Occipital lobe (tissue), 1 donor: ENCODE measurements at regions not wholly inside any gene's neighbourhood (a gene's known extent, or its start where the extent isn't known, plus 50 kb on each side); places are given as distances from the start of the nearest gene placed in this dataset.

Experiments
- DNase-seq: peaks from one replicate; lab custom pipeline; 2025; lab: John Stamatoyannopoulos, UW

GRCh38 chr4:58688568-58688967 lies 1578.4 kb upstream of the IGFBP7 start:
- DNase-seq, result no peak

GRCh38 chr4:58679886-58680285 lies 1569.7 kb upstream of the IGFBP7 start:
- DNase-seq, result no peak

GRCh38 chr4:58679051-58679450 lies 1568.9 kb upstream of the IGFBP7 start:
- no peak for DNase-seq

GRCh38 chr4:58669783-58670182 lies 1559.6 kb upstream of the IGFBP7 start:
- no peak for DNase-seq

- no peak for DNase-seq
These were observed 1555.5 kb upstream of the IGFBP7 start for GRCh38 chr4:58665649-58666048.

GRCh38 chr4:58658701-58659100 lies 1548.5 kb upstream of the IGFBP7 start:
- DNase-seq, result no peak

- DNase-seq, result no peak
These were observed 1543.1 kb upstream of the IGFBP7 start for GRCh38 chr4:58653251-58653650.

- no peak for DNase-seq
These were observed 1539.0 kb upstream of the IGFBP7 start for GRCh38 chr4:58649226-58649625.

GRCh38 chr4:58646126-58646525 lies 1535.9 kb upstream of the IGFBP7 start:
- no peak for DNase-seq

- no peak for DNase-seq
These were observed 1534.4 kb upstream of the IGFBP7 start for GRCh38 chr4:58644549-58644948.

- no peak for DNase-seq
These were observed 1526.2 kb upstream of the IGFBP7 start for GRCh38 chr4:58636381-58636780.

- no peak for DNase-seq
These were observed 1507.0 kb upstream of the IGFBP7 start for GRCh38 chr4:58617226-58617625.

GRCh38 chr4:58611012-58611411 lies 1500.8 kb upstream of the IGFBP7 start:
- no peak for DNase-seq

GRCh38 chr4:58606303-58606702 lies 1496.1 kb upstream of the IGFBP7 start:
- no peak for DNase-seq

- no peak for DNase-seq
These were observed 1493.8 kb upstream of the IGFBP7 start for GRCh38 chr4:58603951-58604350.

- DNase-seq, result no peak
These were observed 1492.7 kb upstream of the IGFBP7 start for GRCh38 chr4:58602731-58603359.

GRCh38 chr4:58602022-58602421 lies 1491.8 kb upstream of the IGFBP7 start:
- DNase-seq, result no peak

GRCh38 chr4:58600290-58600689 lies 1490.1 kb upstream of the IGFBP7 start:
- no peak for DNase-seq

GRCh38 chr4:58590722-58591121 lies 1480.5 kb upstream of the IGFBP7 start:
- DNase-seq, result no peak

GRCh38 chr4:58587856-58588255 lies 1477.7 kb upstream of the IGFBP7 start:
- no peak for DNase-seq

- no peak for DNase-seq
These were observed 1456.1 kb upstream of the IGFBP7 start for GRCh38 chr4:58566260-58566659.

GRCh38 chr4:58564695-58565475 lies 1454.7 kb upstream of the IGFBP7 start:
- no peak for DNase-seq

GRCh38 chr4:58561170-58561569 lies 1451.0 kb upstream of the IGFBP7 start:
- DNase-seq, result no peak
